OCI-LY1 (cell line): ENCODE measurements at regions not wholly inside any gene's neighbourhood (a gene's known extent, or its start where the extent isn't known, plus 50 kb on each side); places are given as distances from the start of the nearest gene placed in this dataset.
"Not testable (repeated sequence)": the region's sequence is repeated elsewhere in the genome, so short reads cannot be mapped to it uniquely, and the experiment has no call there.

Experiments
- CTCF ChIP-seq: fragments of 200-600 bp; sonication (generic), shearing (Covaris generic); IDR thresholded peaks from 2 replicates; pipeline ENCODE4 v1.5.1; 2017; ENCODE audit warnings: mild to moderate bottlenecking, antibody characterized with exemption, low read length, moderate library complexity, mixed read lengths
- EZH2 ChIP-seq: fragments of 200-600 bp; sonication (generic), shearing (Covaris generic); IDR thresholded peaks from 2 replicates; pipeline ENCODE4 v1.8.0; 2017; ENCODE audit warnings: borderline replicate concordance, mixed run types, mild to moderate bottlenecking, antibody characterized with exemption, low read length, moderate library complexity, mixed read lengths

GRCh38 chr12:47401196-47401595 lies 304.6 kb downstream of the RPAP3 start:
- TF ChIP-seq EZH2, CTCF: not testable (repeated sequence)
